ENCODE measurements at regions not wholly inside any gene's neighbourhood (a gene's known extent, or its start where the extent isn't known, plus 50 kb on each side); places are given as distances from the start of the nearest gene placed in this dataset.
"Not testable (repeated sequence)": the region's sequence is repeated elsewhere in the genome, so short reads cannot be mapped to it uniquely, and the experiment has no call there.

- 96 to 97% (median 97%) methylated on average over 10 of the region's 10 CpGs for WGBS, 3 donors
- no peak overlapping the region for H3K27ac ChIP-seq (ENCODE audit: low read depth, low read length)
Measured at GRCh38 chr1:245070836-245071615, 83.8 kb upstream of the KIF26B start.

- WGBS, 3 donors, result 87 to 94% (median 89%) methylated on average over 5 of the region's 5 CpGs
- no peak overlapping the region for H3K27ac ChIP-seq (ENCODE audit: low read depth, low read length)
Measured at GRCh38 chr1:245067257-245067656, 87.5 kb upstream of the KIF26B start.

- H3K27ac ChIP-seq (ENCODE audit: low read depth, low read length), result no peak overlapping the region
- WGBS, 3 donors, result 93 to 97% (median 96%) methylated on average over 5 of the region's 5 CpGs
Measured at GRCh38 chr1:245062741-245063305, 92.0 kb upstream of the KIF26B start.

GRCh38 chr1:245061808-245062207 lies 93.0 kb upstream of the KIF26B start:
- WGBS, 3 donors, result 90 to 93% (median 91%) methylated on average over 4 of the region's 4 CpGs

GRCh38 chr1:245060684-245061374 lies 94.0 kb upstream of the KIF26B start:
- no peak overlapping the region for H3K27ac ChIP-seq (ENCODE audit: low read depth, low read length)
- WGBS, 3 donors, result 30 to 60% (median 52%) methylated on average over 6 of the region's 6 CpGs

More at GRCh38 chr1:245061808-245062207, 93.0 kb upstream of the KIF26B start:
- not testable (repeated sequence) for H3K27ac ChIP-seq (ENCODE audit: low read depth, low read length)

- no peak overlapping the region for H3K27ac ChIP-seq (ENCODE audit: low read depth, low read length)
- 41 to 73% (median 70%) methylated on average over 5 of the region's 5 CpGs for WGBS, 3 donors
Measured at GRCh38 chr1:245059806-245060424, 94.9 kb upstream of the KIF26B start.

GRCh38 chr1:245058882-245059281 lies 95.9 kb upstream of the KIF26B start:
- 92 to 95% (median 94%) methylated on average over 4 of the region's 4 CpGs for WGBS, 3 donors
- no peak overlapping the region for H3K27ac ChIP-seq (ENCODE audit: low read depth, low read length)

- WGBS, 3 donors, result 89 to 94% (median 91%) methylated on average over 5 of the region's 5 CpGs
- no peak overlapping the region for H3K27ac ChIP-seq (ENCODE audit: low read depth, low read length)
Measured at GRCh38 chr1:245058436-245058835, 96.3 kb upstream of the KIF26B start.

- H3K27ac ChIP-seq (ENCODE audit: low read depth, low read length), result no peak overlapping the region
- 67 to 96% (median 83%) methylated on average over 7 of the region's 7 CpGs for WGBS, 3 donors
Measured at GRCh38 chr1:245056913-245057312, 97.9 kb upstream of the KIF26B start.

GRCh38 chr1:245056296-245056695 lies 98.5 kb upstream of the KIF26B start:
- H3K27ac ChIP-seq (ENCODE audit: low read depth, low read length), result not testable (repeated sequence)
- 95 to 98% (median 98%) methylated on average over 5 of the region's 5 CpGs for WGBS, 3 donors

GRCh38 chr1:245055752-245056151 lies 99.0 kb upstream of the KIF26B start:
- no peak overlapping the region for H3K27ac ChIP-seq (ENCODE audit: low read depth, low read length)
- WGBS, 3 donors, result 46 to 95% (median 73%) methylated on average over 3 to 4 of the region's 4 CpGs

- WGBS, 3 donors, result 57 to 95% (median 69%) methylated on average over 11 of the region's 11 CpGs
- H3K27ac ChIP-seq (ENCODE audit: low read depth, low read length), result no peak overlapping the region
Measured at GRCh38 chr1:245054507-245055270, 100.1 kb upstream of the KIF26B start.

- WGBS, 3 donors, result 50 to 84% (median 53%) methylated on average over 7 of the region's 7 CpGs
- no peak overlapping the region for H3K27ac ChIP-seq (ENCODE audit: low read depth, low read length)
Measured at GRCh38 chr1:245054105-245054504, 100.7 kb upstream of the KIF26B start.

- no peak overlapping the region for H3K27ac ChIP-seq (ENCODE audit: low read depth, low read length)
- WGBS, 3 donors, result 70 to 94% (median 81%) methylated on average over 10 of the region's 10 CpGs
Measured at GRCh38 chr1:245052258-245052657, 102.5 kb upstream of the KIF26B start.

GRCh38 chr1:245051349-245052221 lies 103.2 kb upstream of the KIF26B start:
- WGBS, 3 donors, result 29 to 53% (median 46%) methylated on average over 18 of the region's 18 CpGs
- H3K27ac ChIP-seq (ENCODE audit: low read depth, low read length), result no peak overlapping the region

- 35 to 90% (median 83%) methylated on average over 11 of the region's 11 CpGs for WGBS, 3 donors
- H3K27ac ChIP-seq (ENCODE audit: low read depth, low read length), result no peak overlapping the region
Measured at GRCh38 chr1:245046769-245047168, 108.0 kb upstream of the KIF26B start.

GRCh38 chr1:245046315-245046714 lies 108.5 kb upstream of the KIF26B start:
- no peak overlapping the region for H3K27ac ChIP-seq (ENCODE audit: low read depth, low read length)
- WGBS, 3 donors, result 40 to 90% (median 85%) methylated on average over 9 of the region's 9 CpGs

All from adipose tissue (tissue), 3 donors.